ENCODE measurements at regions not wholly inside any gene's neighbourhood (a gene's known extent, or its start where the extent isn't known, plus 50 kb on each side); places are given as distances from the start of the nearest gene placed in this dataset.

- Histone ChIP-seq H2AFZ (ENCODE audit: control insufficient read depth, low read length) (no peak overlapping the region), H4K20me1 (ENCODE audit: control insufficient read depth, extremely low read depth, insufficient read depth, low read length) (no peaks in the 10 kb centered on the region), H3K79me2 (ENCODE audit: control insufficient read depth, insufficient read depth, low read length) (no peaks in the 10 kb centered on the region), H3K9me3 (ENCODE audit: control insufficient read depth, low read depth, low read length) (peaks cover 2% of the 10 kb centered on the region), H3K27me3 (ENCODE audit: control insufficient read depth, extremely low read depth, insufficient read depth, low read length) (no peaks in the 10 kb centered on the region), H3K4me2 (ENCODE audit: control insufficient read depth, extremely low read depth, insufficient read depth, low read depth, low read length) (no peak overlapping the region), H3K27ac (ENCODE audit: control insufficient read depth, insufficient read depth, low read length) (no peak overlapping the region), H3K9ac (ENCODE audit: control insufficient read depth, extremely low read depth, insufficient read depth, low read length) (no peak overlapping the region), H3K4me3 (ENCODE audit: control insufficient read depth in 2 of 3, extremely low read depth in 1 of 3, insufficient read depth in 2 of 3, low read depth in 1 of 3, low read length in 3 of 3) (no peak overlapping the region), H3K9me1 (ENCODE audit: control insufficient read depth, extremely low read depth, insufficient read depth, low read length) (no peaks in the 10 kb centered on the region), H3K36me3 (ENCODE audit: control insufficient read depth in 2 of 2, extremely low read depth in 1 of 2, insufficient read depth in 2 of 2, low read length in 2 of 2) (no peaks in the 10 kb centered on the region), H3K4me1 (ENCODE audit: control insufficient read depth, extremely low read depth, insufficient read depth, low read length) (no peaks in the 10 kb centered on the region)
- TF ChIP-seq EZH2 (IDR thresholded peaks at IDR 0.05; ENCODE audit: low read length) (no peak), CTCF (optimal IDR thresholded peaks at IDR 0.05 in 1 of 3, IDR thresholded peaks at IDR 0.05 in 1 of 3, conservative IDR thresholded peaks at IDR 0.05 in 1 of 3; ENCODE audit: extremely low read depth in 1 of 3, insufficient read depth in 2 of 3, low read length in 3 of 3) (no peak)
- dilution Hi-C loops (cut with MboI; ENCODE audit: extremely low pct_ligation_motif_present, low sequenced_read_pairs), result no loop called here
- DNase-seq (ENCODE audit: low read depth, low spot score) (no peak), FAIRE-seq (no peak)
These were observed 685.6 kb downstream of the RPS29 start for GRCh38 chr14:48900565-48900964.

GRCh38 chr14:48890333-48890732 lies 695.8 kb downstream of the RPS29 start:
- FAIRE-seq (no peak), DNase-seq (ENCODE audit: low read depth, low spot score) (no peak)
- H3K79me2 ChIP-seq (ENCODE audit: control insufficient read depth, insufficient read depth, low read length), result no peaks in the 10 kb centered on the region
- H3K27ac ChIP-seq (ENCODE audit: control insufficient read depth, insufficient read depth, low read length), result no peak overlapping the region
- H3K9ac ChIP-seq (ENCODE audit: control insufficient read depth, extremely low read depth, insufficient read depth, low read length), result no peak overlapping the region
- no peaks in the 10 kb centered on the region for H3K9me3 ChIP-seq (ENCODE audit: control insufficient read depth, low read depth, low read length)
- H4K20me1 ChIP-seq (ENCODE audit: control insufficient read depth, extremely low read depth, insufficient read depth, low read length), result no peaks in the 10 kb centered on the region
- no peaks in the 10 kb centered on the region for H3K9me1 ChIP-seq (ENCODE audit: control insufficient read depth, extremely low read depth, insufficient read depth, low read length)
- H2AFZ ChIP-seq (ENCODE audit: control insufficient read depth, low read length), result no peak overlapping the region
- dilution Hi-C loops (cut with MboI; ENCODE audit: extremely low pct_ligation_motif_present, low sequenced_read_pairs), result no loop called here
- H3K4me1 ChIP-seq (ENCODE audit: control insufficient read depth, extremely low read depth, insufficient read depth, low read length), result no peaks in the 10 kb centered on the region
- no peak for TF ChIP-seq CTCF (optimal IDR thresholded peaks at IDR 0.05 in 1 of 3, IDR thresholded peaks at IDR 0.05 in 1 of 3, conservative IDR thresholded peaks at IDR 0.05 in 1 of 3; ENCODE audit: extremely low read depth in 1 of 3, insufficient read depth in 2 of 3, low read length in 3 of 3)
- no peak for TF ChIP-seq EZH2 (IDR thresholded peaks at IDR 0.05; ENCODE audit: low read length)
- no peak overlapping the region for H3K4me2 ChIP-seq (ENCODE audit: control insufficient read depth, extremely low read depth, insufficient read depth, low read depth, low read length)
- H3K36me3 ChIP-seq (ENCODE audit: control insufficient read depth in 2 of 2, extremely low read depth in 1 of 2, insufficient read depth in 2 of 2, low read length in 2 of 2), result no peaks in the 10 kb centered on the region
- no peak overlapping the region for H3K4me3 ChIP-seq (ENCODE audit: control insufficient read depth in 2 of 3, extremely low read depth in 1 of 3, insufficient read depth in 2 of 3, low read depth in 1 of 3, low read length in 3 of 3)
- no peaks in the 10 kb centered on the region for H3K27me3 ChIP-seq (ENCODE audit: control insufficient read depth, extremely low read depth, insufficient read depth, low read length)
